ENCODE measurements at regions not wholly inside any gene's neighbourhood (a gene's known extent, or its start where the extent isn't known, plus 50 kb on each side); places are given as distances from the start of the nearest gene placed in this dataset.

- TF ChIP-seq GTF3C2 (IDR thresholded peaks at IDR 0.05; ENCODE audit: borderline replicate concordance, extremely low read depth, insufficient read length) (no peak), HLTF (IDR thresholded peaks at IDR 0.05) (no peak)
Observed at GRCh38 chr14:31926123-31926522, 151.0 kb upstream of the ARHGAP5 start (continued).

GRCh38 chr14:31926652-31927347, 150.3 kb upstream of the ARHGAP5 start:
- CTCF ChIA-PET (ENCODE audit: low intra/inter-chr PET ratio): no interaction called here
- in situ Hi-C loops (cut with MboI): no loop called here
- H4K20me1 ChIP-seq (replicated peaks; ENCODE audit: control insufficient read depth, insufficient read depth, low read length): no peaks in the 10 kb centered on the region
- H3K4me2 ChIP-seq (ENCODE audit: insufficient read depth, low read length): no peak overlapping the region
- no peak for DNase-seq (ENCODE audit: extremely low read depth in 1 of 4, low spot score in 3 of 4)
- H3K4me1 ChIP-seq (replicated peaks in 1 of 2; ENCODE audit: control insufficient read depth in 2 of 2, insufficient read depth in 2 of 2, low read length in 2 of 2): no peaks in the 10 kb centered on the region
- H3K4me3 ChIP-seq: no peak overlapping the region
- 54% methylated on average over 6 of the region's 6 CpGs for WGBS (ENCODE audit: insufficient coverage, low coverage, missing lambda C conversion rate)
- H3K27ac ChIP-seq (ENCODE audit: extremely low read depth, low read depth, low read length): no peak overlapping the region
- H3K27me3 ChIP-seq (ENCODE audit: control insufficient read depth in 2 of 2, insufficient read depth in 2 of 2, low read length in 2 of 2): no peaks in the 10 kb centered on the region
- no peaks in the 10 kb centered on the region for H3K9me1 ChIP-seq (ENCODE audit: control insufficient read depth, insufficient read depth, low read length)
- no peak overlapping the region for H3K9ac ChIP-seq (ENCODE audit: insufficient read depth in 1 of 2, low read depth in 2 of 2, low read length in 2 of 2)
- H3K9me3 ChIP-seq (replicated peaks; ENCODE audit: control insufficient read depth, insufficient read depth, low read depth, low read length): no peaks in the 10 kb centered on the region
- H3K79me2 ChIP-seq (ENCODE audit: control insufficient read depth, insufficient read depth, low read length): no peaks in the 10 kb centered on the region
- intact Hi-C loops (cut with micrococcal nuclease): loop anchor here (2.0 kb wide), 1 partner anchor 326 kb away; no protein-coding TSS in a partner anchor
- POLR2A ChIA-PET: no interaction called here
- H3K36me3 ChIP-seq (ENCODE audit: control insufficient read depth, insufficient read depth, low read length): no peaks in the 10 kb centered on the region
- FAIRE-seq: no peak
- H2AFZ ChIP-seq (ENCODE audit: low read depth, low read length): no peak overlapping the region
- no peak for ATAC-seq
- BruUV-seq (replicated peaks): no TSS peak
- TF ChIP-seq TCF7L2 (IDR thresholded peaks at IDR 0.05; ENCODE audit: low read depth, low read length) (no peak), NCOA4 (IDR thresholded peaks at IDR 0.05; ENCODE audit: partially characterized antibody) (no peak), RBM14 (IDR thresholded peaks at IDR 0.05; ENCODE audit: borderline replicate concordance, insufficient read depth, low read depth, low read length) (no peak), TRIM28 (IDR thresholded peaks at IDR 0.05) (no peak), SOX6 (IDR thresholded peaks at IDR 0.05) (no peak), CREB3 (tag; conservative IDR thresholded peaks at IDR 0.05; ENCODE audit: low read depth) (no peak), ZC3H11A (IDR thresholded peaks at IDR 0.05; ENCODE audit: low read depth, low read length) (no peak), AFF1 (IDR thresholded peaks at IDR 0.05; ENCODE audit: low read depth in 1 of 2, partially characterized antibody in 2 of 2) (no peak), ZNF146 (CRISPR knock-in tag; IDR thresholded peaks at IDR 0.05; ENCODE audit: unreplicated experiment) (no peak), ZNF707 (CRISPR knock-in tag; conservative IDR thresholded peaks at IDR 0.05) (no peak), TCF7 (IDR thresholded peaks at IDR 0.05; ENCODE audit: borderline replicate concordance) (no peak)
